NB4 (cell line): ENCODE measurements at regions not wholly inside any gene's neighbourhood (a gene's known extent, or its start where the extent isn't known, plus 50 kb on each side); places are given as distances from the start of the nearest gene placed in this dataset.

Experiments
- CTCF ChIP-seq: IDR thresholded peaks from one replicate; pipeline ENCODE4 v1.5.1; 2012; ENCODE audit warnings: low read depth, low read length
- POLR2A ChIP-seq: IDR thresholded peaks from 2 replicates; pipeline ENCODE4 v1.6.1; 2011; ENCODE audit warnings: mild to moderate bottlenecking; ENCODE audit not compliant: insufficient read length; ENCODE audit errors: extremely low read depth

GRCh38 chr2:204237416-204237815 is 300.9 kb downstream of the ICOS start:
- TF ChIP-seq CTCF (no peak), POLR2A (no peak)
